Stomach (tissue), 4 donors: ENCODE measurements at regions not wholly inside any gene's neighbourhood (a gene's known extent, or its start where the extent isn't known, plus 50 kb on each side); places are given as distances from the start of the nearest gene placed in this dataset.

Experiments
- POLR2A ChIP-seq, 4 donors: fragments of 450-650 bp; IDR thresholded peaks; one replicate each; pipeline ENCODE4 v1.6.1; 2016; ENCODE audit warnings: antibody characterized with exemption in 4 of 4, control low read depth in 2 of 4, mild to moderate bottlenecking in 1 of 4, moderate library complexity in 1 of 4
- POLR2AphosphoS5 ChIP-seq, 3 donors: sonication (generic); formaldehyde crosslinking; IDR thresholded peaks; one replicate each; pipeline ENCODE4 v1.6.1; 2016; ENCODE audit warnings: antibody characterized with exemption in 3 of 3
- TF ChIP-seq, protein P1 (sequence below), 7 experiments: fragments of 450-650 bp in 4 of 7; fragments of 200-600 bp in 3 of 7; sonication (generic) in 3 of 7; IDR thresholded peaks; one replicate each; pipeline ENCODE4 v1.5.1; 2016 to 2019; ENCODE audit warnings: antibody characterized with exemption in 7 of 7, control low read depth in 2 of 7, mild to moderate bottlenecking in 1 of 7

GRCh38 chr1:101122452-101123166 lies 97.0 kb upstream of the DPH5 start:
- TF ChIP-seq POLR2AphosphoS5 (IDR thresholded peaks at IDR 0.05) (no peak), POLR2A (IDR thresholded peaks at IDR 0.05) (no peak)
- TF ChIP-seq, protein P1, sequence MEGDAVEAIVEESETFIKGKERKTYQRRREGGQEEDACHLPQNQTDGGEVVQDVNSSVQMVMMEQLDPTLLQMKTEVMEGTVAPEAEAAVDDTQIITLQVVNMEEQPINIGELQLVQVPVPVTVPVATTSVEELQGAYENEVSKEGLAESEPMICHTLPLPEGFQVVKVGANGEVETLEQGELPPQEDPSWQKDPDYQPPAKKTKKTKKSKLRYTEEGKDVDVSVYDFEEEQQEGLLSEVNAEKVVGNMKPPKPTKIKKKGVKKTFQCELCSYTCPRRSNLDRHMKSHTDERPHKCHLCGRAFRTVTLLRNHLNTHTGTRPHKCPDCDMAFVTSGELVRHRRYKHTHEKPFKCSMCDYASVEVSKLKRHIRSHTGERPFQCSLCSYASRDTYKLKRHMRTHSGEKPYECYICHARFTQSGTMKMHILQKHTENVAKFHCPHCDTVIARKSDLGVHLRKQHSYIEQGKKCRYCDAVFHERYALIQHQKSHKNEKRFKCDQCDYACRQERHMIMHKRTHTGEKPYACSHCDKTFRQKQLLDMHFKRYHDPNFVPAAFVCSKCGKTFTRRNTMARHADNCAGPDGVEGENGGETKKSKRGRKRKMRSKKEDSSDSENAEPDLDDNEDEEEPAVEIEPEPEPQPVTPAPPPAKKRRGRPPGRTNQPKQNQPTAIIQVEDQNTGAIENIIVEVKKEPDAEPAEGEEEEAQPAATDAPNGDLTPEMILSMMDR (IDR thresholded peaks at IDR 0.05) = no peak
